ENCODE measurements at regions not wholly inside any gene's neighbourhood (a gene's known extent, or its start where the extent isn't known, plus 50 kb on each side); places are given as distances from the start of the nearest gene placed in this dataset.

DNA sequence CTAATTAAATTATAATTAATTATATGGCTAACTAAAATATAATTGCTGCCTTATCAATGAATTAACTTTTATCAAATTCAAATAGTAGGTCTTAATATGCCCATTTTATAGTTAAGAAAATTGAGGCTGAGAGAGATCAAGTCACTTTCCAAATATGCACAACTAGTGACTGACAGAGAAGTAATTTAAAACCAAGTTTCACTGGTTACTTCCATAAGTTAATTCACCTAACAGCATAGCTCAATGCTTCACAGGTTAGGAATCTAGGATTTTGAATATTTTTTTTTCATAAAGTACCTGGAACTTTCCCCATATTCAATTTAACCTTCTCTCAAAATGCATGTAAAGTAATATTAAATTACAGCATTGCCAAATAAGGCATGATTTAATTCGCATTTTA lies 134.4 kb upstream of the VEGFC start:
- H3K9me3 ChIP-seq: no peaks in the 10 kb centered on the region
- H3K27ac ChIP-seq: no peak overlapping the region
- no peaks in the 10 kb centered on the region for H3K36me3 ChIP-seq
- TF ChIP-seq POLR2A (IDR thresholded peaks at IDR 0.05): no peak
- TF ChIP-seq, protein P1, sequence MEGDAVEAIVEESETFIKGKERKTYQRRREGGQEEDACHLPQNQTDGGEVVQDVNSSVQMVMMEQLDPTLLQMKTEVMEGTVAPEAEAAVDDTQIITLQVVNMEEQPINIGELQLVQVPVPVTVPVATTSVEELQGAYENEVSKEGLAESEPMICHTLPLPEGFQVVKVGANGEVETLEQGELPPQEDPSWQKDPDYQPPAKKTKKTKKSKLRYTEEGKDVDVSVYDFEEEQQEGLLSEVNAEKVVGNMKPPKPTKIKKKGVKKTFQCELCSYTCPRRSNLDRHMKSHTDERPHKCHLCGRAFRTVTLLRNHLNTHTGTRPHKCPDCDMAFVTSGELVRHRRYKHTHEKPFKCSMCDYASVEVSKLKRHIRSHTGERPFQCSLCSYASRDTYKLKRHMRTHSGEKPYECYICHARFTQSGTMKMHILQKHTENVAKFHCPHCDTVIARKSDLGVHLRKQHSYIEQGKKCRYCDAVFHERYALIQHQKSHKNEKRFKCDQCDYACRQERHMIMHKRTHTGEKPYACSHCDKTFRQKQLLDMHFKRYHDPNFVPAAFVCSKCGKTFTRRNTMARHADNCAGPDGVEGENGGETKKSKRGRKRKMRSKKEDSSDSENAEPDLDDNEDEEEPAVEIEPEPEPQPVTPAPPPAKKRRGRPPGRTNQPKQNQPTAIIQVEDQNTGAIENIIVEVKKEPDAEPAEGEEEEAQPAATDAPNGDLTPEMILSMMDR (IDR thresholded peaks at IDR 0.05): no peak
- H3K4me3 ChIP-seq: no peak overlapping the region
- no peaks in the 10 kb centered on the region for H3K27me3 ChIP-seq
- peaks cover 0 to 7% (median 0%) of the 10 kb centered on the region in 3 donors for H3K4me1 ChIP-seq
- WGBS, 2 donors: 71 to 91% methylated on average over 1 of the region's 1 CpG
- no peak for DNase-seq
- intact Hi-C loops (cut with DNase I): no loop called here

DNA sequence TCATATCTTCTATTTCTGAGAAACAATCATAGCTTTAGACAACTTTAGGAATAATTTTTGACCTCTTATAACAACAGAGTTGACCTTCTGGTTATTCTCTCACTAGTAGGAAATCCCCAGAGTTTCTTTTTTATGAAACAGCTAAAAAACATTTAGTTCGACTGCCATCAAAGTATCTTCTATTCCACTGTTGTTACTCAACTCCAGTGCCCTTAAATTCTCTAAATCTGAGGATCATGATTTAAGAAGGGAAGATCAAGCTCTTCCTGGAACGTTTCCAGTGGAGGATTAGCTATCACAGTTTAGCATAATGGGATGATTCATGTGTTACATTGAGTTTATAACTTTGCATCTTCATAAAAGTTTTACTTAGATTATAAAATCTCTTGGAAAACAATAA lies 134.9 kb upstream of the VEGFC start:
- DNase-seq: no peak
- 15 to 22% methylated on average over 2 of the region's 2 CpGs for WGBS, 2 donors
- Histone ChIP-seq H3K27ac (no peak overlapping the region), H3K36me3 (no peaks in the 10 kb centered on the region), H3K27me3 (no peaks in the 10 kb centered on the region), H3K4me1 (peaks cover 0 to 7% (median 0%) of the 10 kb centered on the region in 3 donors), H3K9me3 (no peaks in the 10 kb centered on the region), H3K4me3 (no peak overlapping the region)
- intact Hi-C loops (cut with DNase I): no loop called here
- TF ChIP-seq, protein P1 (IDR thresholded peaks at IDR 0.05): no peak
- no peak for TF ChIP-seq POLR2A (IDR thresholded peaks at IDR 0.05)

DNA sequence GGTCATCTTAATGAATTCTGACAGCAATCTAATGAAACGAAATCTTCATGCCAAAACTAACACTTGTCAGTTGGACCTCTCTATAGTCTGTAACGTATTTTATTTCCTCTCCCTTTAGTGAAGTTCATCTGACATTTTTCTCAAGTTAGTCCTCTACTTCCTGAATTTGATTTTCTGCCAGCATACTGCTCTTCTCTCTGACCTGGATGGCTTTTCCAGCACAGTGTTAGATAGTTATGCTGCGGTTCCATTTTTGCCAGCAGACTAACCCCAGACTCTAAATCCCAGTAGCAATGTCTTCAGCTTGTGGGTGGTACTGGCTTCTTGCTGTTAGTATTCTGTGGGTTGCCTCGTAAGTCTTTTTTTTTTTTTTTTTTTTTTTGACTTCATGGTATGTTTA lies 146.7 kb upstream of the VEGFC start:
- WGBS, 2 donors: 31 to 35% methylated on average over 4 of the region's 4 CpGs
- intact Hi-C loops (cut with DNase I): no loop called here
- no peaks in the 10 kb centered on the region for H3K27me3 ChIP-seq
- H3K27ac ChIP-seq: no peak overlapping the region
- no peaks in the 10 kb centered on the region for H3K9me3 ChIP-seq
- no peaks in the 10 kb centered on the region for H3K36me3 ChIP-seq
- TF ChIP-seq POLR2A (IDR thresholded peaks at IDR 0.05): no peak
- TF ChIP-seq, protein P1 (IDR thresholded peaks at IDR 0.05): no peak
- no peak overlapping the region for H3K4me3 ChIP-seq
- no peaks in the 10 kb centered on the region for H3K4me1 ChIP-seq
- no peak for DNase-seq

DNA sequence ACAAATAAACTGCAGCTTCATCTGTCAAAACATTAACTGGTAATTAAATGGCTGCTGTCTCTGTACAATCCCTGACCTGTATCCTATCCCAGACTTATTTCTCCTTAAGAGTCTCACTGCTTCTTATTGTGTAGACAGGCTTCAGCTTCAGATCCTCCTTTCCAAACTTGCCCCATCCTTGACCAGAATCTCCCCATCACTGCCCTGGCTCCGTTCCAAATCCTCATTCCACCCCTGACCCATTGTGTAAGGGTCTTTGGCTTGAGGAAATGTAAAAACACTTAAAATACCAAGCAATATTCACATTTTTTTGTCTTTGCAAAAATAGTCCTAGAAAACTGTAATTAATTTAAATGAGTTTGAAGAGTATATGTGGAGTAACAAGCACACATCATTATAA lies 152.6 kb upstream of the VEGFC start:
- H3K27ac ChIP-seq: no peak overlapping the region
- H3K4me1 ChIP-seq: peaks cover 0 to 2% (median 0%) of the 10 kb centered on the region in 3 donors
- TF ChIP-seq, protein P1 (IDR thresholded peaks at IDR 0.05): no peak
- no peak for TF ChIP-seq POLR2A (IDR thresholded peaks at IDR 0.05)
- no peaks in the 10 kb centered on the region for H3K9me3 ChIP-seq
- DNase-seq: no peak
- H3K36me3 ChIP-seq: no peaks in the 10 kb centered on the region
- H3K4me3 ChIP-seq: no peak overlapping the region
- intact Hi-C loops (cut with DNase I): no loop called here
- 0% methylated on average over 1 of the region's 1 CpG for WGBS, 2 donors
- H3K27me3 ChIP-seq: no peaks in the 10 kb centered on the region

DNA sequence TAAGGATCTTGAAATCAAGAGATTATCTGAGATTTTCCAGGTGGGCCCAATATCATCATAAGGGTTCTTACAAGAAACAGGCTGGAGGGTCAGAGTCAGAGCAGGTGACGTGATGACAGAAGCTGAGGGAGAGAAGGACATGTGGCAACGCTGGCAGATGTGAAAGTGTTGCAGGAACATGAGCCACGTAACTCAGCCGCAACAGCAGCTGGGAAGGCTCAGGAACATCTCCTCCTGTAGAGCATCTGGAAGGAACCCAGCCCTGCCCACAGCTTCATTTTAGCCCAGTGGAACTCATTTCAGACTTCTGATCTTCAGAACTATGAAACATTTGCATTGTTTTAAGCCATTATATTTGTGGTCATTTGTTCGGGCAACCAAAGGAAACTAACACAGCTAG lies 156.3 kb upstream of the VEGFC start:
- TF ChIP-seq POLR2A (IDR thresholded peaks at IDR 0.05): no peak
- TF ChIP-seq, protein P1 (IDR thresholded peaks at IDR 0.05): no peak
- H3K9me3 ChIP-seq: no peaks in the 10 kb centered on the region
- no peak overlapping the region for H3K4me3 ChIP-seq
- no peak overlapping the region for H3K27ac ChIP-seq
- H3K27me3 ChIP-seq: no peaks in the 10 kb centered on the region
- peaks cover 0 to 4% (median 0%) of the 10 kb centered on the region in 3 donors for H3K4me1 ChIP-seq
- no peaks in the 10 kb centered on the region for H3K36me3 ChIP-seq
- DNase-seq: no peak
- WGBS, 2 donors: 72 to 78% methylated on average over 4 to 5 of the region's 5 CpGs
- intact Hi-C loops (cut with DNase I): no loop called here
